ENCODE measurements at regions not wholly inside any gene's neighbourhood (a gene's known extent, or its start where the extent isn't known, plus 50 kb on each side); places are given as distances from the start of the nearest gene placed in this dataset.

GRCh38 chr22:49678137-49678841 is 149.4 kb downstream of the BRD1 start:
- BruUV-seq (replicated peaks) = no TSS peak
- 45% methylated on average over 5 of the region's 22 CpGs; no CpG with 5 or more reads in 1 of the 2 experiments for WGBS, 2 experiments (ENCODE audit: extremely low coverage in 2 of 2, insufficient read length in 1 of 2)
- Histone ChIP-seq H3K4me2 (ENCODE audit: low read depth, low read length) (no peak overlapping the region), H3K4ac (ENCODE audit: low read depth, low read length) (no peak overlapping the region), H3K27ac (ENCODE audit: insufficient read depth, low read length) (no peak overlapping the region), H3K79me1 (ENCODE audit: low read depth in 1 of 2, low read length in 2 of 2) (no peaks in the 10 kb centered on the region), H2AFZ (replicated peaks; ENCODE audit: low read length, poor library complexity) (no peak overlapping the region), H3K56ac (ENCODE audit: extremely low read depth, insufficient read depth, low read length) (no peak overlapping the region), H2AK9ac (replicated peaks; ENCODE audit: low read depth, low read length, poor library complexity) (no peak overlapping the region), H4K91ac (ENCODE audit: insufficient read depth, low read depth, low read length) (no peak overlapping the region), H2BK5ac (ENCODE audit: low read depth, low read length, poor library complexity, severe bottlenecking) (no peak overlapping the region), H2AK5ac (ENCODE audit: low read depth, low read length) (no peak overlapping the region), H4K8ac (ENCODE audit: low read depth in 2 of 2, low read length in 2 of 2) (no peak overlapping the region), H3K4me1 (ENCODE audit: control insufficient read depth, insufficient read depth, low read length) (no peaks in the 10 kb centered on the region), H2BK15ac (ENCODE audit: low read depth, low read length) (no peak overlapping the region), H3K36me3 (ENCODE audit: control insufficient read depth, insufficient read depth, low read length) (no peaks in the 10 kb centered on the region), H3K9ac (ENCODE audit: low read depth, low read length) (no peak overlapping the region), H2BK20ac (ENCODE audit: low read depth, low read length) (no peak overlapping the region), H3K18ac (ENCODE audit: low read depth, low read length) (no peak overlapping the region), H3K27me3 (ENCODE audit: control insufficient read depth, insufficient read depth, low read length) (no peaks in the 10 kb centered on the region), H4K20me1 (ENCODE audit: insufficient read depth, low read length) (no peaks in the 10 kb centered on the region), H2BK120ac (ENCODE audit: low read depth, low read length) (no peak overlapping the region), H3K4me3 (ENCODE audit: insufficient read depth, low read depth, low read length) (no peak overlapping the region), H3K9me1 (ENCODE audit: insufficient read depth, low read length) (no peaks in the 10 kb centered on the region), H3K14ac (replicated peaks; ENCODE audit: low read depth, low read length) (no peak overlapping the region), H4K5ac (ENCODE audit: low read depth, low read length) (no peak overlapping the region), H3K23ac (ENCODE audit: low read depth, low read length) (no peak overlapping the region), H3K9me3 (ENCODE audit: control insufficient read depth, insufficient read depth, low read length) (no peaks in the 10 kb centered on the region)
- DNase-seq (no peak), ATAC-seq (ENCODE audit: low read depth) (no peak)
- dilution Hi-C loops (cut with HindIII; ENCODE audit: low sequenced_read_pairs, unreplicated experiment) (no loop called here), in situ Hi-C loops (cut with MboI; ENCODE audit: low sequenced_read_pairs) (no loop called here), intact Hi-C loops (cut with micrococcal nuclease) (no loop called here)
- ChIA-PET POLR2A (ENCODE audit: unreplicated experiment) (no interaction called here), CTCF (no interaction called here)
- TF ChIP-seq SMC3 (IDR thresholded peaks at IDR 0.05; ENCODE audit: low read depth, low read length) (no peak), MAZ (IDR thresholded peaks at IDR 0.05; ENCODE audit: borderline replicate concordance, low read depth, low read length) (no peak), BHLHE40 (IDR thresholded peaks at IDR 0.05; ENCODE audit: low read depth, low read length) (no peak)

All from IMR-90 (cell line).